NT2/D1 (cell line): ENCODE measurements at regions not wholly inside any gene's neighbourhood (a gene's known extent, or its start where the extent isn't known, plus 50 kb on each side); places are given as distances from the start of the nearest gene placed in this dataset.

ENCODE experiments used
- DNase-seq: peaks from one replicate; pipeline ENCODE4 v3.0.0-alpha.2; 2011; ENCODE audit warnings: low read depth, low spot score
- H3K27me3 ChIP-seq: 2 replicates; pipeline ENCODE4 v1.6.0; 2011; ENCODE audit warnings: mild to moderate bottlenecking; ENCODE audit not compliant: insufficient read length, insufficient read depth
- H3K36me3 ChIP-seq: 2 replicates; pipeline ENCODE4 v1.6.1; 2011; ENCODE audit warnings: mild to moderate bottlenecking, low read length, mixed read lengths; ENCODE audit not compliant: insufficient read depth, insufficient read length
- H3K4me1 ChIP-seq: 2 replicates; pipeline ENCODE4 v1.5.1; 2011; ENCODE audit not compliant: insufficient read depth, insufficient read length
- H3K4me3 ChIP-seq: 2 replicates; pipeline ENCODE4 v1.5.1; 2011; ENCODE audit warnings: low read depth; ENCODE audit not compliant: insufficient read length
- H3K9ac ChIP-seq: 2 replicates; pipeline ENCODE4 v1.6.0; 2011; ENCODE audit warnings: low read depth; ENCODE audit not compliant: insufficient read length
- H3K9me3 ChIP-seq: 2 replicates; pipeline ENCODE4 v1.5.1; 2011; ENCODE audit warnings: mild to moderate bottlenecking, low read length; ENCODE audit not compliant: insufficient read depth
- SUZ12 ChIP-seq: IDR thresholded peaks from 2 replicates; pipeline ENCODE4 v1.6.1; 2011; ENCODE audit not compliant: insufficient read length, insufficient read depth; ENCODE audit errors: extremely low read depth
- YY1 ChIP-seq: IDR thresholded peaks from 2 replicates; pipeline ENCODE4 v1.6.1; 2011; ENCODE audit not compliant: insufficient read length, insufficient read depth
- ZNF274 ChIP-seq: IDR thresholded peaks from 2 replicates; pipeline ENCODE4 v1.6.1; 2011; ENCODE audit warnings: mild to moderate bottlenecking, low read depth, low read length

DNA sequence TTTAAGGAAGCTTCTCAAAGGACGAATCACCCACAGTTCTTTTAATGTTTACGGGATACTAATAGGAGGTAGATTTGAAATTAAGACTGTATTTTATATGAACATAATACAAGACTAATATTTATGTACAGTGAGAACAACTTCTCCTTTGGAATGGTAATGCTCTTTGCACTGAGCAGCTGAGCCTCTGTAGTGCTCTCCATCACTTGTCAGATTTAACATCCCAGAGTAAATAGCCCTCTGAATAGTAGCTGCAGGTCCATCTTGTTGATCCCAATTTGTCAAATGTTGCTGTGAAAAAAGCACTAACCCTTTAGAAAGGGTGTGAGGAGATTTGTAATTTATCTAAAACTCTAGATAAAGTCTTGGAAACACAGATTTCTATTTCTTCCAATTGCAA, 351.4 kb upstream of the KCNMB2 start:
- H3K36me3 ChIP-seq = no peaks in the 10 kb centered on the region
- H3K9me3 ChIP-seq = no peaks in the 10 kb centered on the region
- H3K27me3 ChIP-seq = no peaks in the 10 kb centered on the region
- no peaks in the 10 kb centered on the region for H3K4me1 ChIP-seq
- DNase-seq = no peak
- H3K9ac ChIP-seq = no peak overlapping the region
- no peak for TF ChIP-seq YY1
- no peak for TF ChIP-seq ZNF274
- no peak for TF ChIP-seq SUZ12
- H3K4me3 ChIP-seq = no peak overlapping the region

DNA sequence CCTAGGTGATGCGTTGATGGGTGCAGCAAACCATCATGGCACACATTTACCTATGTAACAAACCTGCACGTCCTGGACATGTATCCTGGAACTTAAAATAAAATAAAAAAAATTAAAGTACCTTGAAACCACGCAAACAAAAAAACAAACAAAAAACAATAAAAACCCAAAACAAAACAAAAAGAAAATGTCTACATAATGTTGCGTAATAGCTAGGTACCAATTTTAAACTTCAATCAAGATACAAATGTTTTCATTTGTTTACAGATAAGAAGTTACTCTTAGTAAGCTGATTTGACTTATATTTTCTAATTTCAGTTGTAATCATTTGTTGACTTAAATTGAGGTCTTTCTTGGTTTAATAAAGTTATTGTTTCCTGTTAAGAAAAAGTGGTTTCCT, 349.6 kb upstream of the KCNMB2 start:
- TF ChIP-seq ZNF274 = no peak
- no peak for TF ChIP-seq YY1
- TF ChIP-seq SUZ12 = no peak
- no peak for DNase-seq
- H3K9me3 ChIP-seq = no peaks in the 10 kb centered on the region

DNA sequence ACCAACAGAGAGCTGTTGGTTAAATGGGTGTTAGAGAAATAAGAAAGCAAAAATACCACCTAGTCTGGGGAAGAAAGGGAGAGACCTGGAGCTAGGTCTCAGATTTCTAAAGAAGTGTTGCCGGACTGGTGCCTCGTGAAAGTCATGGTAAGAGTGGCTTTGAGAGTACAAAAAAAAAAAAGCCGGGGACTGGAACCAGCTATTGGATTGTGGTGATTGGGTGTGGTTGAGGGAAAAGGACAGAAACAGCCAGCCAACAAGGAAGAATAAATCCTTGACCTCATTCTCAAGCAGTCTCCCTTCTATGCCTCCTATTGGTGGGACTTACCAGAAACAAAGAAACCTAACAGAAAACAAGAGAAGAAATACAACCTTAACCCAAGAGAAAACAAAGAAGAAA, 346.4 kb upstream of the KCNMB2 start:
- Histone ChIP-seq H3K27me3 (no peaks in the 10 kb centered on the region), H3K9me3 (no peaks in the 10 kb centered on the region), H3K4me1 (no peaks in the 10 kb centered on the region), H3K36me3 (no peaks in the 10 kb centered on the region), H3K9ac (no peak overlapping the region), H3K4me3 (no peak overlapping the region)
- TF ChIP-seq YY1 = no peak
- TF ChIP-seq ZNF274 = no peak
- TF ChIP-seq SUZ12 = no peak
- DNase-seq = no peak

More for the DNA sequence above, 349.6 kb upstream of the KCNMB2 start:
- H3K4me3 ChIP-seq = no peak overlapping the region
- H3K9ac ChIP-seq = no peak overlapping the region
- no peaks in the 10 kb centered on the region for H3K36me3 ChIP-seq
- no peaks in the 10 kb centered on the region for H3K4me1 ChIP-seq
- H3K27me3 ChIP-seq = no peaks in the 10 kb centered on the region

DNA sequence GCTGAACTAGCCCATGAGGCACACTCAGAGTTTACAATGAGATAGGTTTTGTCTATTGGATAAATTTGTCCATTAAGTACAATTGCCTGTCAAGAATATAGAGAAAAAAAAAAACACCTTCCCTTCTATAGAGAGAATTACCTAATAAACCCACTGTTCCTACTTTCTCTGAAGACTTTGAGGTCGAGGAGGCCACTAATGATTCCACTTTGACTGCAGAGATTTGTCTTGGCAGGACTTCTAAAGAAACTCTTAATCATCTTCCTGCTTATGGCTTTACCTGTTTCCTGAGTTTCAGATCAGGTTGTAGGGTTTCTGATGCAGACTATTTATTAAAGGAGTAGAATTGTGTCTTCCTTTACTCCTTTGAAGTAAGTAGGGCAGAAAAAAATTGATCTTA, 342.4 kb upstream of the KCNMB2 start:
- no peaks in the 10 kb centered on the region for H3K27me3 ChIP-seq
- DNase-seq = no peak
- no peak overlapping the region for H3K9ac ChIP-seq

DNA sequence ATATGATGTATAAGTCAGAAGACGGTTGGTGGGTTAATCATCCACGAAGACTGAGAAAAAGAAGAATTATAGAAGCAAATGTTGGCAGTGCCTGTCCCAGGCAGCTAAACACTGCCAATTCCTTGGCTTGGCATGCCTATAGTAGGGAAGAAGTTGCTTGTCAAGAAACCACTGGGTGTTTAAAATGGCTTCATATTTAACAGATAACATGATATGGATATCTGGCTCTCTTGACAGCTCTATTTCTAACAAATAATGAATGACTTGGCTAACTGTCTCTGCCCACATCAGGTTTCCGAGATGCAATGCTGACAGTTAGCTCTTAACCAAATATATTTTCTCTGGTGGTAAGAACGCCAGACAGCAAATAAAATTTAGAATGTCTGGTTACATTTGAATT, 341.7 kb upstream of the KCNMB2 start:
- no peak for DNase-seq
- no peaks in the 10 kb centered on the region for H3K27me3 ChIP-seq
- H3K4me1 ChIP-seq = no peaks in the 10 kb centered on the region
- H3K4me3 ChIP-seq = no peak overlapping the region
- TF ChIP-seq ZNF274 (no peak), YY1 (no peak), SUZ12 (no peak)
- no peaks in the 10 kb centered on the region for H3K9me3 ChIP-seq
- H3K36me3 ChIP-seq = no peaks in the 10 kb centered on the region
- no peak overlapping the region for H3K9ac ChIP-seq

More for the DNA sequence above, 342.4 kb upstream of the KCNMB2 start:
- H3K36me3 ChIP-seq = no peaks in the 10 kb centered on the region
- TF ChIP-seq SUZ12 (no peak), YY1 (no peak), ZNF274 (no peak)
- no peak overlapping the region for H3K4me3 ChIP-seq
- H3K9me3 ChIP-seq = no peaks in the 10 kb centered on the region
- H3K4me1 ChIP-seq = no peaks in the 10 kb centered on the region

DNA sequence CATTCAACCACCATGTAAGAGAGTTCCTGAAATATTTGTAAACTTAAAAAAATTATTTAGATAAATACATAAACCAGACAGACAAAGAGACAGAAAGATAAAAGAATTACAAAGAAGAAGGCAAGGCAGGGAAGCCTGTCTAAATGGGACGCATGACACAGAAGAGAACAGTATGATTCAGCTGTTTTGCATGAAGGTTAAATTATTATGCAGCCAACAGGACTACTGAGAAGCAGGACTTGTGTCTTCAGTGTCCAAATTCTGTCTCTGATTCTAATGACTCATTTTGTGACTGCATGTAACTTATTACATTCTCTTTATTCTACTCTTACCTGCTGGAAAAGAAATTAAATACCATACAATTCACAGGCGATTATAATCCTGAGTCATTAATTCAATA, 340.4 kb upstream of the KCNMB2 start:
- Histone ChIP-seq H3K4me3 (no peak overlapping the region), H3K4me1 (no peaks in the 10 kb centered on the region)

DNA sequence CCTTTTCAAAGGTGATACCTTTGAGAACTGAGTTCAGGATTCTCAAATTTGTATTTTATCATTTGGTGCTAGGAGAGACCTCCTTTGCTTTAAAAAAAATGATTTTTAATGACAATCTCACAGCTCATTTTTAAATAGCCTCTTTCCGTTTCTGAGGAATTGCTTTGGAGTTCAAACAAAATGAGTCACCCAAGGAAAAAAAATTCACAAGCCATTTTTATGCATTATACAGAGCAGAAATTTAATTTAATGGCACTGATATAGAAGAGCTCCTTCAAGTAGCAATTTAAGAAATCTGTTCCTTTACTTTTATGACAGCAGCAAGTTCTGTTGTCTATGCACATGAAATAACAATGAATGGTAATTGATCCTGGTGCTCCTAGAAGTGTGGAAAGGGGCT, 337.9 kb upstream of the KCNMB2 start:
- no peaks in the 10 kb centered on the region for H3K27me3 ChIP-seq
- no peaks in the 10 kb centered on the region for H3K36me3 ChIP-seq
- TF ChIP-seq SUZ12 (no peak), ZNF274 (no peak), YY1 (no peak)
- H3K9ac ChIP-seq = no peak overlapping the region
- no peaks in the 10 kb centered on the region for H3K9me3 ChIP-seq
- H3K4me3 ChIP-seq = no peak overlapping the region
- no peaks in the 10 kb centered on the region for H3K4me1 ChIP-seq
- no peak for DNase-seq

More for the DNA sequence above, 340.4 kb upstream of the KCNMB2 start:
- TF ChIP-seq ZNF274 (no peak), YY1 (no peak), SUZ12 (no peak)
- no peaks in the 10 kb centered on the region for H3K27me3 ChIP-seq
- no peak overlapping the region for H3K9ac ChIP-seq
- no peaks in the 10 kb centered on the region for H3K36me3 ChIP-seq
- H3K9me3 ChIP-seq = no peaks in the 10 kb centered on the region
- no peak for DNase-seq
